ENCODE measurements at regions not wholly inside any gene's neighbourhood (a gene's known extent, or its start where the extent isn't known, plus 50 kb on each side); places are given as distances from the start of the nearest gene placed in this dataset.

- no peak for DNase-seq (ENCODE audit: low read depth)
These were observed 91.8 kb upstream of the KLF7 start for GRCh38 chr2:207257251-207258250.

GRCh38 chr2:207258263-207258991 is 92.7 kb upstream of the KLF7 start:
- peak; percentile 100 for DNase-seq (ENCODE audit: low read depth)

- no peak for DNase-seq (ENCODE audit: low read depth)
These were observed 94.3 kb upstream of the KLF7 start for GRCh38 chr2:207260021-207260420.

GRCh38 chr2:207260947-207261346 is 95.2 kb upstream of the KLF7 start:
- DNase-seq (ENCODE audit: low read depth), result no peak

GRCh38 chr2:207264310-207264709 is 98.6 kb upstream of the KLF7 start:
- DNase-seq (ENCODE audit: low read depth), result no peak

GRCh38 chr2:207265332-207265731 is 99.6 kb upstream of the KLF7 start:
- no peak for DNase-seq (ENCODE audit: low read depth)

- no peak for DNase-seq (ENCODE audit: low read depth)
These were observed 100.1 kb upstream of the KLF7 start for GRCh38 chr2:207265869-207266268.

GRCh38 chr2:207266648-207267047 is 100.9 kb upstream of the KLF7 start:
- no peak for DNase-seq (ENCODE audit: low read depth)

GRCh38 chr2:207269038-207269437 is 103.3 kb upstream of the KLF7 start:
- DNase-seq (ENCODE audit: low read depth), result no peak

- no peak for DNase-seq (ENCODE audit: low read depth)
These were observed 108.9 kb upstream of the KLF7 start for GRCh38 chr2:207274530-207275189.

- no peak for DNase-seq (ENCODE audit: low read depth)
These were observed 110.0 kb upstream of the KLF7 start for GRCh38 chr2:207275779-207276178.

- no peak for DNase-seq (ENCODE audit: low read depth)
These were observed 110.5 kb upstream of the KLF7 start for GRCh38 chr2:207276248-207276647.

GRCh38 chr2:207276858-207277257 is 111.1 kb upstream of the KLF7 start:
- no peak for DNase-seq (ENCODE audit: low read depth)

- no peak for DNase-seq (ENCODE audit: low read depth)
These were observed 113.8 kb upstream of the KLF7 start for GRCh38 chr2:207279520-207279919.

- no peak for DNase-seq (ENCODE audit: low read depth)
These were observed 115.7 kb upstream of the KLF7 start for GRCh38 chr2:207281436-207281835.

GRCh38 chr2:207282916-207283315 is 117.2 kb upstream of the KLF7 start:
- peak; percentile 35 for DNase-seq (ENCODE audit: low read depth)

GRCh38 chr2:207283356-207283755 is 117.6 kb upstream of the KLF7 start:
- DNase-seq (ENCODE audit: low read depth), result peak; percentile 59

GRCh38 chr2:207284556-207285472 is 119.1 kb upstream of the KLF7 start:
- no peak for DNase-seq (ENCODE audit: low read depth)

GRCh38 chr2:207285473-207285815 is 119.7 kb upstream of the KLF7 start:
- no peak for DNase-seq (ENCODE audit: low read depth)

- DNase-seq (ENCODE audit: low read depth), result no peak
These were observed 120.4 kb upstream of the KLF7 start for GRCh38 chr2:207286106-207286505.

GRCh38 chr2:207288628-207289027 is 122.9 kb upstream of the KLF7 start:
- DNase-seq (ENCODE audit: low read depth), result no peak

All from M059J (cell line).